Bronchial epithelial cell (primary cell): ENCODE measurements at regions not wholly inside any gene's neighbourhood (a gene's known extent, or its start where the extent isn't known, plus 50 kb on each side); places are given as distances from the start of the nearest gene placed in this dataset.

Experiments used
- DNase-seq: peaks from one replicate; pipeline ENCODE4 v3.0.0-alpha.2; 2010; ENCODE audit warnings: low read depth
- FAIRE-seq: peaks from 2 replicates; lab custom pipeline; 2011; peaks lifted over from hg19 to GRCh38; lab: Jason Lieb, UNC
- H3K27me3 ChIP-seq: 2 replicates; pipeline ENCODE4 v1.5.1; 2011; ENCODE audit warnings: low read length; ENCODE audit not compliant: control insufficient read depth, insufficient read depth
- H3K36me3 ChIP-seq: 2 replicates; pipeline ENCODE4 v1.5.1; 2011; ENCODE audit warnings: low read length; ENCODE audit not compliant: control insufficient read depth, insufficient read depth
- H3K4me3 ChIP-seq: 2 replicates; pipeline ENCODE4 v1.5.1; 2011; ENCODE audit warnings: mild to moderate bottlenecking, low read depth, low read length, control low read depth
- TF ChIP-seq, protein P1 (sequence below): IDR thresholded peaks from 2 replicates; pipeline ENCODE4 v1.5.1; 2011; ENCODE audit warnings: mild to moderate bottlenecking, moderate library complexity, low read length, control low read depth, inconsistent platforms; ENCODE audit not compliant: insufficient read depth, severe bottlenecking

DNA sequence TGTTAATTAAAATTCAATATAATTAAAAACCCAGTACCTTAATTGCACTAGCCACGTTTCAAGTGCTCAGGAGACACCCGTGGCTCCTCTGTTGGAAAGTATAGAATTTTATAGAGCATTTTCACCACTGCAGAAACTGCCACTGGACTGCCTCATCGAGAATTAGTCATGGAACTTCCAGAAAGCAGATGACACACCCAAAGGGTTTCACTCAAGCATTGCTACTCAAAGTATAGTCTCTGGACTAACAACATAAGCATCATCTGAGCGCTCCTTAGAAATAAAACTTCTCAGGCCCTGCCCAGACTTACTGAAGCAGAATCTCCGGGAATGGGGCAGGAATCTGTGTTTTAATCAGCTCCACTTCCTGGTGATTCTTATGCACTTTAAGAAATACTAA lies 63.5 kb upstream of the GPR139 start:
- no peaks in the 10 kb centered on the region for H3K27me3 ChIP-seq
- no peaks in the 10 kb centered on the region for H3K36me3 ChIP-seq
- TF ChIP-seq, protein P1, sequence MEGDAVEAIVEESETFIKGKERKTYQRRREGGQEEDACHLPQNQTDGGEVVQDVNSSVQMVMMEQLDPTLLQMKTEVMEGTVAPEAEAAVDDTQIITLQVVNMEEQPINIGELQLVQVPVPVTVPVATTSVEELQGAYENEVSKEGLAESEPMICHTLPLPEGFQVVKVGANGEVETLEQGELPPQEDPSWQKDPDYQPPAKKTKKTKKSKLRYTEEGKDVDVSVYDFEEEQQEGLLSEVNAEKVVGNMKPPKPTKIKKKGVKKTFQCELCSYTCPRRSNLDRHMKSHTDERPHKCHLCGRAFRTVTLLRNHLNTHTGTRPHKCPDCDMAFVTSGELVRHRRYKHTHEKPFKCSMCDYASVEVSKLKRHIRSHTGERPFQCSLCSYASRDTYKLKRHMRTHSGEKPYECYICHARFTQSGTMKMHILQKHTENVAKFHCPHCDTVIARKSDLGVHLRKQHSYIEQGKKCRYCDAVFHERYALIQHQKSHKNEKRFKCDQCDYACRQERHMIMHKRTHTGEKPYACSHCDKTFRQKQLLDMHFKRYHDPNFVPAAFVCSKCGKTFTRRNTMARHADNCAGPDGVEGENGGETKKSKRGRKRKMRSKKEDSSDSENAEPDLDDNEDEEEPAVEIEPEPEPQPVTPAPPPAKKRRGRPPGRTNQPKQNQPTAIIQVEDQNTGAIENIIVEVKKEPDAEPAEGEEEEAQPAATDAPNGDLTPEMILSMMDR: no peak
- no peak overlapping the region for H3K4me3 ChIP-seq
- peak; percentile 4 for DNase-seq
- no peak for FAIRE-seq

DNA sequence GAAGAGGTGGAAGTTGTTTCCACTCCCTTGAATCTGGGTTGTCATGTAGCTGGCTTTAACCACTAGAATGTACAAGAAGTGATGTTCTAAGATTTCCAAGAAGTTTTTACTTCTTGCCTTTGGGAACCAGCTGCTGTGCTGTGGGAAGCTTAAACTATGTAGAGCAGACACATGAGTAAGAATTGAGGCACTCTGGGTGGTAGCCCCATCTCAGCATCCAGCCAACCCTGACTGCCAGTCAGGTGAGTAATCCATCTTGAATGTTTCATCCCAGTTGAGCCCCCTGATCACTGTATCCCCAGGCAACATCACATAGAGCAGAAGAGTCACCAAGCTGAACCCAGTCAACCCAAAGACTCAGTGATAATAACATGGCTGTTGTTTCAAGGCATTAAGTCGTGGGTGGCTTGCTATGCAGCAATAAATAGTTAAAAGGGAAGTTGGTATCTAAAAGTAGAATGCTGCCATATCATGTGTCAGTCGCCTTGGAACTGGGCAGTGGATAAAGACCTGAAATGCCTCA lies 62.8 kb upstream of the GPR139 start:
- no peak for DNase-seq
- Histone ChIP-seq H3K27me3 (no peaks in the 10 kb centered on the region), H3K36me3 (no peaks in the 10 kb centered on the region), H3K4me3 (no peak overlapping the region)
- TF ChIP-seq, protein P1: no peak
- FAIRE-seq: peak; percentile 75

DNA sequence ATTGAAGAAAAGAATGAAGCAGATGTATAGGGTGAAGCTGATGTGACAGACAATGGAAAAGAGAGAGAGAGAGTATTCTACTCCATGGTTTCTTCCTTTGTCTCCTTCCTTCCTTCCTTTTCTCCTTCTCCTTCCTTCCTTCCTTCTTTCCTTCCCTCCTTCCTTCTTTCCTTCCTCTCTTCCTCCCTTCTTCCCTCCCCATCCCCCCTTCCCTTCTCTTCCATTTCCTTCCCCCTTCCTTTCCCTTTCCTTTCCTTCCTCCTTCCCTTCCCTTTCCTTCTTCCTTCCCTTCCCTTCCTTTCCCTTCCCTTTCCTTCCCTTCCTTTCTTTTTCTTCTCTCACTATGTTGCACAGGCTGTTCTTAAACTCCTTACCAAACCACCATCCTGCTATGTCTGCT lies 55.7 kb upstream of the GPR139 start:
- FAIRE-seq: no peak
- H3K36me3 ChIP-seq: no peaks in the 10 kb centered on the region
- H3K4me3 ChIP-seq: no peak overlapping the region
- no peaks in the 10 kb centered on the region for H3K27me3 ChIP-seq
- TF ChIP-seq, protein P1: no peak
- no peak for DNase-seq
